ENCODE measurements at regions not wholly inside any gene's neighbourhood (a gene's known extent, or its start where the extent isn't known, plus 50 kb on each side); places are given as distances from the start of the nearest gene placed in this dataset.
"Not testable (repeated sequence)": the region's sequence is repeated elsewhere in the genome, so short reads cannot be mapped to it uniquely, and the experiment has no call there.

- no peak for DNase-seq
Observed at GRCh38 chr20:51955756-51956155, 153.4 kb upstream of the SALL4 start.

- DNase-seq: no peak
Observed at GRCh38 chr20:51953731-51954340, 151.5 kb upstream of the SALL4 start.

- DNase-seq: no peak
Observed at GRCh38 chr20:51950926-51951325, 148.6 kb upstream of the SALL4 start.

GRCh38 chr20:51946586-51946985, 144.3 kb upstream of the SALL4 start:
- no peak for DNase-seq

- DNase-seq: no peak
Observed at GRCh38 chr20:51945881-51946280, 143.6 kb upstream of the SALL4 start.

- DNase-seq: no peak
Observed at GRCh38 chr20:51945177-51945576, 142.9 kb upstream of the SALL4 start.

GRCh38 chr20:51943761-51944160, 141.4 kb upstream of the SALL4 start:
- DNase-seq: no peak

GRCh38 chr20:51943326-51943725, 141.0 kb upstream of the SALL4 start:
- not testable (repeated sequence) for DNase-seq

GRCh38 chr20:51941503-51941902, 139.2 kb upstream of the SALL4 start:
- no peak for DNase-seq

GRCh38 chr20:51939259-51939585, 136.9 kb upstream of the SALL4 start:
- DNase-seq: no peak

GRCh38 chr20:51938559-51939258, 136.4 kb upstream of the SALL4 start:
- DNase-seq: no peak

GRCh38 chr20:51937779-51938178, 135.5 kb upstream of the SALL4 start:
- DNase-seq: no peak

- no peak for DNase-seq
Observed at GRCh38 chr20:51936377-51936776, 134.1 kb upstream of the SALL4 start.

GRCh38 chr20:51935003-51935358, 132.7 kb upstream of the SALL4 start:
- DNase-seq: peak in 1 of 2 experiments; percentile 30

GRCh38 chr20:51934301-51935002, 132.1 kb upstream of the SALL4 start:
- no peak for DNase-seq

- no peak for DNase-seq
Observed at GRCh38 chr20:51931371-51931781, 129.1 kb upstream of the SALL4 start.

GRCh38 chr20:51930775-51931174, 128.5 kb upstream of the SALL4 start:
- no peak for DNase-seq

- DNase-seq: no peak
Observed at GRCh38 chr20:51928931-51929330, 126.6 kb upstream of the SALL4 start.

- not testable (repeated sequence) for DNase-seq
Observed at GRCh38 chr20:51927970-51928369, 125.6 kb upstream of the SALL4 start.

GRCh38 chr20:51926670-51927305, 124.5 kb upstream of the SALL4 start:
- DNase-seq: no peak

- DNase-seq: no peak
Observed at GRCh38 chr20:51924509-51924908, 122.2 kb upstream of the SALL4 start.

- DNase-seq: no peak
Observed at GRCh38 chr20:51923633-51924032, 121.3 kb upstream of the SALL4 start.

- not testable (repeated sequence) for DNase-seq
Observed at GRCh38 chr20:51922812-51923211, 120.5 kb upstream of the SALL4 start.

- DNase-seq: no peak
Observed at GRCh38 chr20:51918561-51918960, 116.2 kb upstream of the SALL4 start.

All from SHP77 (cell line).